GM18508 (cell line): ENCODE measurements at regions not wholly inside any gene's neighbourhood (a gene's known extent, or its start where the extent isn't known, plus 50 kb on each side); places are given as distances from the start of the nearest gene placed in this dataset.
"Not testable (repeated sequence)": the region's sequence is repeated elsewhere in the genome, so short reads cannot be mapped to it uniquely, and the experiment has no call there.

Experiments used
- ATAC-seq: cut with Tn5 transposase; IDR thresholded peaks from one replicate; pipeline ENCODE4 v1.9.1; 2021; ENCODE audit warnings: moderate number of reproducible peaks; ENCODE audit not compliant: insufficient read depth, unreplicated experiment

DNA sequence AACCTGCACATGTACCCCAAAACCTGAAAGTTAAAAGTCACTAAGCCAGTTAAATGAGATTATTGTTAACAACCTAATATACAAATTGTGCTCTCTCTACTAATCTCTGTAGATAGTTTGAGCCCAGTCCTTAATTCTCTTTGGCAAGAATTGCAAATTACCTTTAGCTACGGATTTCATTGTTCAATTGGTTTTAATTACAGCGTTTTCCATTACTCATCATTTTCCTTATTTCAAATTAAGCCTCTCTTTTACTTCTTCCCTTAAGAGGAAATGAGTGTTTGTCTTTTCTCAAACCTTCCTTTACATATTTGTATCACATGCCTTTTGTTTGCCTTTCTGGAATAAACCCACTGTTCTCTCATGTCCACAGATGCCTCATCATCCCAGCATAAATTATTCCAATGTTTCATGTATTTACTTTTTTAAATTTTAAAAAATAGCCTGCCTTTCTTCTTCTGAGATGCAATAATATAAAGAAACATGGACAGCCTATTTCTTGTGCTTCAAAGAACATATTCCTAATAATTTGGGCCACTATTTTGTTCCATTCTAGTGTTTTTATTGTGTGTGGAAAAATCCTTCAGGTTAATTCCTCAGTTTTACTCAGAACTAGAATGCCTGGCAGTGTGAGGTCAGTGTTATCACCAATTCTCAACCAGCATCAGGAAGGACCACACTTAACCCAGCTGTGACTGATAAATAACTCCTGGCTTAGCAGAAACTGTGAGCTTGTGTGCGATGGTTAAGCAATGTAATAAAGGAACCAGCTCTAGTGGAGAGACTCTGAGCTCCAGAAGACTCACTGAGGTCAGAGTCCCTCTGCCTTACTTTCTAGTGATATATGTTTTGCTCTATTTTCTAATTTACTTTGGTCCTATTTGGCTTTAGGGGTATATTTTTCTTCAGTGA lies 600.5 kb downstream of the LTN1 start:
- ATAC-seq: no peak

DNA sequence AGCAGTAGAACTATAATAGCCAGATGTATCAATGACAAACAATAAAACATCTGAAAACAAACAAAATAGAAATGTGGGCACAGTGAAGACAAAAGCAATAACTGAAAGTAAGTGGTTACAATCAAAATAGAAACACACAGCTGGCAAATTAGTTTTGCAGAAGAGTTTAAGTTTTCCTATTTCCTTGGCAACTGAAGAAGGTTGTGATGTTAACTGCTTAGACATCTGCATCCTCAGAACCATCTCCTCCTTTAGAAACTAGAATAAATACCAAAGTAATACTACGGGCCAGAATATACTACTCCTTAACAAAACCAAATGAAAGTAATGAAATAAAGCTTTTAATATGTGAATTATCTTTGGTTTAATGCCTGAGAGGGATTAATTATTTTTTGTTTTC lies 605.5 kb downstream of the LTN1 start:
- no peak for ATAC-seq

DNA sequence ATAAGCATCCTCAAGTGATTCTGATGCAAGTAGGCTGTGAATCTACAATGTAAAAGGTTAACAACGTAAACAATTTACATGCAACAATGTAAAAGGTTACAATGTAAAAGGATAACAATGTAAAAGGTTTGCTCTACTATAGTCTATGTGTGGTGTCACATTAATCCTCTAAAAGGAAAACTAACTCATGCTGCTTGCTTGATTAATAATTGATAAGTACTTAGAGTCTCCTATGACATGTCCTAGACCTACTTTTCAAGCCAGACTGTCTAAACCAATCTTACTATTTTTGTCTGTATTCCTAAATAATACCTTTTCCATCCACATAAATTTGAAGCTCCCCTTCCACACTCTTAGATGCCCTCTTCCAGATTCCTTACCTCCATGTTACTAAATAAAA lies 606.8 kb downstream of the LTN1 start:
- no peak for ATAC-seq

DNA sequence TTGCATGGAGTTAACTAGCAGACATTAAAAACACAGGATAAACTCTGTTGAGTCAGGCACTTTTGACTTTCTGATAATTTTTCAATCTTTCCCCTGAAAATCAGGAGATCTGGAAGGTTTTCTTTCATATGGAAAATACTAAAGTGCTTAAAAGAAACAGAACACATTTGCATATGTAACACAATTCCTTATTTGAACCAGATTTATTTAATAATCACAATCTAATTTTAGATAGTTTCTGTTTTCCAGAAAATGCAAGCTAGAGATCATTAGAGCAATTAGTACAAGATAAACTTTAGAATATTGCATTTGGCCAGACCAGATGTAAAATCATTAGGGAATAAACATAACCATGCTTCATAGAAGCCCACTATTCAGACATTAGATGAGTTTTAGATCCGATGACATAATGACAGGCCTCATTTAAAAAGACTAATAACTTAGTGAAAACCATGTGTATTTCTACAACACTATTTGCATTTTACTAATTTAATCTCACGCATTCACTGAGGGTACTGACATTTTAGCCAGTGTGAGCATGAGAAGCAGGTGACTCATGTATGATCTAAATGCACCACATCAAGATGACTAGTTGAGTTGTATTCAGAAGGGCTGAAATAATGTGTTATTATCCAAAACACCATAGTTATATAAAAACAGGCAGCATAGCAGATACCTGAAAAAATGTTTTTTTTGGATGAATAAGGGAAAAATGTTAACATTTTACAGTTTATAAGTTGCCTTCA lies 611.5 kb downstream of the LTN1 start:
- ATAC-seq: not testable (repeated sequence)

DNA sequence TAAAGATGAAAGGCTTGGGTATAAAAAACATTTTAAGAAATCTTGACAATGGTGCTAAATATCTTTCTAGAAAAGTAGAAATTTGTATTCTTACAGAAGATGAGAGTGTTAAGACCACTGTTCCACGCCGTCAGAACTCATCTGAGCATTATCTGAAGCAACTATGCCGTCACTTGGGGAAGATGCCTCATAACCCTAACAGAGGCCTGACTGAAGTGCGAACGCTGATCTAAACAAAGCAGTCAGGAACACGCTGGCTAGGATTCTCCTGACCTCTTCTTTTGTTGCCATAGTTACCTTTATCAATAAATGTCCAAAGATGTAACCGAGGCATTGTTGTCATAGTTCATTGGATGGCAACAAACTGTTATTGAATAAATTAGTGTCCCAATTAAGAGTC lies 612.4 kb downstream of the LTN1 start:
- ATAC-seq: no peak

DNA sequence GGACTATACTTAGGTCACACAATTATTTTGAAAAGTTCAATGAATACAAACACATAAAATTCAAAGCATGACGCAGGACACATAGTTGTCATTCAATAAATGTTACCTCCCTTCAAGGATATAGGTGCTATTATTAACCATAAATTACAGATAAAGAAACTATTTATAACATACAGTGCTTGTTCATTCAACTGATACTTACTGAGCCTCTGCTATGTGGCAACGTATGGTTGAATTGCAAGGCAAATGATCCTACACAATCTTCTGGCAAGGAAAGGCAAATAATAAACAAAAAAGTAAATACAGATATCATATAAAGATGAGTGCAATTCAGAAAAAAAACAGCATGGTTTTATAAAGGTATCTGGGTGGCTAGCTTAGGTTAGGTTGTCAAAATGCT lies 614.7 kb downstream of the LTN1 start:
- ATAC-seq: no peak

DNA sequence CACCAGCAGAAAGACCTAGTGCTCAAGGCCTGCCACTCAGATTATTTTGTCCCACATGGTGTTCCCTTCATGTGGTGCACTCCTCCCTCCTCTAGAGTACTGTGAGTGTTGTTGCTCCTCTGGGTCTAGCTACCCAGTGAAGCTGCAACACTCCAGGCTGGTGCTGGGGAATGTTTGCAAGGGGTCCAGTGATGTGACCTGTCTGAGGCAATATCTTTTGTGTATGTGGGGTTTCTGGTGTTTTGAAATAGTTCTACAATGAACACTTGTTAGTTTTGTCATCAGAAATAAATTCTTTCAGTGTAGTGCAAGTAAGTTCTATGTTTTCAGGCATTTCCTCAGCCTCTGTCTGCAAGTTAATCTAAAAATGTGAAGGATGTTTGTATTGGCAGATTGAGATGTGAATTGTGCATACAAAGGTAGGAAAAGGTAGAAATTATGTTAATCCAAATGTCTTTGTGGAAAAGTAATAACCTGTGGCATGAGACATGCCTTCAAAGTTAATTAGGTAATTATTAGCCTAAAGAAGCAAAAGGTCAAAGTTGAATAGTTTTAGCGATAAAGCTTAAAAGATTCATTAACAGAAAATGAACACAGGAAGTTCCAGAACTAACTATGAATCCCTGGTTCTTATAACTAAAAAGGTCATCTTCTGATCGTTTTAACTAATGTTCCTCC lies 616.8 kb downstream of the LTN1 start:
- ATAC-seq: no peak

DNA sequence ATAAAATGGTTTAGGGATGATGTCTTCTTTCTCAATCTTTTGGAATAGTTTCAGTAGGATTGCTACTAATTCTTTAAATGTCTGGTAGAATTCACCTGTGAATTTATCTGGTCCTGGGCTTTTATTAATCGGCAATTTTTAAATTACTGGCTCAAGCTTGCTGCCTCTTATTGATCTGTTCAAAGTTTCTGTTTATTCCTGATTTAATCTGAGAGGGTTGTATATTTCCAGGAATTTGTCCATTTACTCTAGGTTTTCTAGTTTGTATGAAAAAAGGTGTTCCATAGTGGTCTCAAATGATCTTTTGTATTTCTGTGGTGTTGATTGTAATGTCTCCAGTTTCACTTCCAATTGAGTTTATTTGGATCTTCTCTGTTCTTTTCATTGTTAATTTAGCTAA lies 617.8 kb downstream of the LTN1 start:
- ATAC-seq: no peak

DNA sequence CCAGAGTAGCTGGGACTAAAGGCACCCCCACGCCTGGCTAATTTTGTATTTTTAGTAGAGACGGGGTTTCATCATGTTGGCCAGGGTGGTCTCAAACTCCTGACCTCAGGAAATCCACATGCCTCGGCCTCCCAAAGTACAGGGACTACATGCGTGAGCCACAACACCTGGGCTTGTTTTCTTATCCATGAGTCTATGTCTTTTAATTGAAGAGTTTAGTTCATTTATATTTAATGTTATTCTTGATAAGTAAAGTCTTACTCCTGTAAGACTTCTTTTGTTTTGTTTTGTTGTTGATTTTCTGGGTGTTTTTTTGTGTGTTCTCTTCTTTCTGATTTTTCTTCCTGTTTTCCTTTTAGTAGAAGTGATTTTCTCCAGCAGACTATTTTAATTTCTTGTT lies 621.0 kb downstream of the LTN1 start:
- ATAC-seq: no peak

DNA sequence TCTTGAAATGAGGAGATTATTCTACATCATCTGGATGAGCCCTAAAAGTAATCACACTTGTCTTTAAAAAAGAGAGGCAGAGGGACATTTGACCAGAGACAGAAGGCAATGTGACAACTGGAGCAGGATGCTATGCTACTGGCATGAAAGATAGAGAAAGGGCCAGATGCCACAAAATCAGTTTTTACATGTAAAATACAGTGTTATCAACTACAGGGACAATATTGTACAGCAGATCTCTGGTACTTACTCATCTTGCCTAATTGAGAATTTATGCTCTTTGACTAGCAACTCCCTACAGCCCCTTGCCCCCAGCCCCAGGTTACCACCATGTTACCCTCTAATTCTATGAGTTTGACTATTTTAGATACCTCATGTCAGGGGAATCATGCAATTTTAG lies 633.4 kb downstream of the LTN1 start:
- no peak for ATAC-seq

DNA sequence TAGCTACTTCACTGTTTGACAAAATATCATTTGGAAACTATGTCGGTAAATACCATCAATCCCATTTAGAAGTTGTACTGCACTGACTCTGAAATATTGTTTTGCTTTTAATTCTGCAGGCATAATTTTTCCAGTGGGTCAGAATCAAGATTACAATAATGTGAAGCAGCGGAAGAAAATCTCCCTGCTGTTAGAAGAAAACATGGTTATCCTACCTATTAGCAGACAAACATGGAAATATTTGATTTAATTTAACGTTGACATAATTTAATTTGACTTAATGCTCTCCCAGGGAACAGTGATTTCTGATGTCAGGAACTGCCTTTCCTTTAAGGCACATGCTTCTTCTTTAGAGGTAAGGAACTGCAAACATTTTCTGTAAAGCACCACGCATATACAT lies 634.0 kb downstream of the LTN1 start:
- no peak for ATAC-seq

DNA sequence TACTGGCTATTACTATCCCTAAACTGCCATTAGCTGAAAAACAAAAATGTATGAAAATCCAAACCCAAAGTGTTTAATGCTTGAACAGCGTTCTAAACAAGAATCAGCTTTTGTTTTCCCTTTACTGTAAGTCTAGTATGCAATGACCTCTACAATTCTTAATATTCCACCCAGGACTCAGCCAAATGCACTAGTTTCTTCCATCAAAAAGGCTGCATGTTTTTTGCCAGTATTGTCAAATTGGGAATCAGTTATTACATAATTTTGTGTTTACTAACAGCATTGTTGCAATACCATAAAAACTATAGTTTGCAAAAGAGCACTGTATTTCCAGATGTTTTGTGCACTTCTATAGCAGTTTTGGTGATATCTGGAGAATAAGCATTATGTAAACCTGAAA lies 634.5 kb downstream of the LTN1 start:
- ATAC-seq: no peak

DNA sequence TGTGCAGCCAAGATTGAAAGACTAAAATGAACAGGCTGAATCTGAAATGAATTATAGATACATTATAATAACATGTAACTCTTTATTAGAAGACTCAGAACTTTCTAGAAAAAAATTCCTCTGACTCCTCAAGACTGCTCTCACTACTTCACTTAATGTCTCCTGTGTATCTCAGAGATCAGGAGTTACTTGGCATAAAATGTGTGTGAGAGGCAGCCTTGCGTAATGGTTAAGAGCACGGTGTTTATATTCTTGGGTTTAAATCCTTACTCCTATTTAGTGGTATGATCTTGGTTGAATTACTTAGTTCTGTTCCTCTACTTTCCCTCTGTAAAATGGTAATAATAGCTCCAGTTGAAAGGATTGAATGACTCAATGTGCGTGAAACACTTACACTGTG lies 634.9 kb downstream of the LTN1 start:
- no peak for ATAC-seq

DNA sequence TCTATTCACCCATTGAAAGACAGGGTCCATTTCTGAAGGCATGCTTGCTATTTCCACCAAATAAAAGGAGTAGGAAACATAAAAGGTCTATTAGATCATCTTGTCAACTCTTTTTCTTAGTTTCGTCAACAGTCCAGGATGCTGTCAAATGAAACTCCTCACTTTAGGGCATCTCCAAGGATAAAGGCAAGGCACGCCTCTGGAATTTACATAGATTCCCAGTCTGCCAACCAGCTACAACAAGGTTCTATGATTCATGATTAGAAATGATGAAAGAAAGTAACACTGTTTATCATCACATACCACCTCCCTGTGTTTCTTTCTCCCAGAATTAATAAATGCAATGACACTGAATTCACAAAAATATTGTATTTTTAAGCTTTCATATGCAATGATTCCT lies 636.3 kb downstream of the LTN1 start:
- no peak for ATAC-seq

DNA sequence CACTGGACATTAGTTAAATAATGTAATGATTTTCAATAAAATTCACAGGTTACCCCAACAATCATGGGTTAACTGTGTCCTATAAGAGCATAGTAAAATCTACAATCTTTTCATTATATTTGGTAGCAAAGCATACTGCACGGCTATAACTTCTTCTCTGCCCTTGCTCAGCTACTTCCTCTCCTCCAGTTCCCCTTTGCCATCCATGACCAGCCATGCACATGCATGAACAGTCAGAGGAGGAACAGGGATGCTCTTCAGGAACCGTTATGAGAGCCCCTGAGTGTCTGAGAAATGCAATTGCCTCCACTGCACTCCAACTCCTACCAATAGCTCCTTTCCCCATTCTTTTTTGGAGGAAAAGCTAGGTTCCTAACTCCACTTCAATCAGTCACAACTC lies 646.7 kb downstream of the LTN1 start:
- no peak for ATAC-seq

DNA sequence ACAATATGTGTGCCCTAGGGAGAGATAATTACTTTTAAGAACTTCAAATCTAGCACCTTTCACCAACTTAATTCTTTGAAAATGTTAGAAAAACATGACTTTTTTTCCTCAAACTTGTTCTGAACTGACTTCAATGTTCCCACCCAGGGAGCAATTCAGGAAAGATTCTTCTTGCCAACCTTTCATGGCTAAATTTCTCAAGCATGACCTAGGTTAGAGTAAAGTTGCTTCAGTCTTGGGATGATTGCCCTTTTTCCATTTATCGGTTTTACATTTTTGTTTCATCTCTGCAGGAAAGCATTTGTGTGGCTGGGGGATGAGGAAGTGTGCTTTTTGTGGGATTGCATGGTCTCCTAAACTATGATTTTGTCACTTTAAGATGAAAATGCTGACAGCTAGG lies 647.7 kb downstream of the LTN1 start:
- ATAC-seq: no peak

DNA sequence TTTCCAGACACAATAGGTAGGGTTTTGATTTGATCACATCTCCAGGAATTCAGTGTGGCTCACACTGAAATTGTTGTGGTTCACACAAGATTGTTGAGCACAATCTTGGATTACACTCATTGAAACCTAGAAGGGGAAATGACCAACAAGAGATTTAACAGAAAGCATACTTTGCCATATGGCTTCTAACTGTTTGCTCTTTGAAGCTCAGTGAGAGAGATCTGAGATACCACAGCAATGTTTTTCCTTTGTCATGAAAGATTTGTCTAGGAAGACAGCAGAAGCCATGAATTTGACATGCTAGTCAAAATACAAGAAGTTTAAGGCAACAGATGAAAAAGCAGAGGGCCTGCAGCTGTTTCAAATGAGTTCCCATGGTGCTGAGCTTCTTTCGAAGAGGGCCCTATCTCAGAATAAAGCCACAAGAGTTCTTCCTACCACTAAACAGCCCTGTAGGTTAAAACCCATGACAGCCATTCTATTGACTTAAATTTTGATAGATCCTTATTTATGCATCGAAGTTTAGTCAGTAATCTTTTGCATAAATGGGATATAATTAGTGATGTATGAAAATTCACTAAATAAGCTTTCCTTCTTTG lies 650.4 kb downstream of the LTN1 start:
- ATAC-seq: no peak

DNA sequence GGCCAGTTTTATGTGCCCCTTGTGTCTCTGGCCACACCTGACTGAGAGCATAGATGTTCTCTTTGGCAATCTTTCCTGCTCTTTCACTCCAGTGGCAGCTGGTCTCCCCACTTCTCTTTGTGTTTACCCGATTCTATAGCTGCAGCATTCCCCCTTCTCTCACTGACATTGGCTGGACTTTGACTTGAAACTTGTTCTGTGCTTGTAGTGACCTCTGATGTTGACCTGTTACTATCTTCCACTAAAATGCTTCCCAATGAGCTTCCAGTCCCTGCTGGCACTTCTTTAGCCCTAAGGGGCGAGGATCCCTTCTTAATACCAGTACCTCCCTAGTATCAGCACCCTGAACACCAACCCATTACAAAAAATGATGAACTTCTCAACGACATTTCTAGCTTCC lies 653.3 kb downstream of the LTN1 start:
- no peak for ATAC-seq

DNA sequence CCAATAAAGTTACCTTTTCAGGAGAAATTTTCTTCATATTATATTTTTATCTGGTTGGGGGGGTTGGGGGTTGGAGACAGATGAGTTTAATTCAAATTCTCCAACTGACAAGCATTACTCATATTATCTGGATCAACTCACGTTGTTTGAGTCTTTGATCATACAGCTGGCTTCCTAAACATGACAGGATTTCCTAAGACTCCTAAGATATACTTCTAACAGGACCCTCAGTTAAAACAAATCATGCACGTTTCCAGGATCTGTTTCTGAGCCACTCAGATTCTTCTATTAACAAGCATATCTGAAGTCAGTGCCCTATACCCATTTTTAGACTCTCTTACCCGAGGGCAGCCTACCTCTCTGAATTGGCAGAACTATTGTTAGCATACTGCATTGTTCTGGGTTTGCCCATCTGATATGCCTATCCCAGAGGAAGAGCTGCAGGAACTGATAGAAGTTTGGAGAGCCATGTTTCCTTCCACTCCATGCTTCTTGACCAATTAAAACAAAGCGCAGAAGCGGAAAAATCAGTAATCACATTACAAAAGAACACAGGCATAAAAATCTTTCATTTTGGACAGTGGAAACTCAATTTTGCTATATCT lies 653.9 kb downstream of the LTN1 start:
- ATAC-seq: no peak

DNA sequence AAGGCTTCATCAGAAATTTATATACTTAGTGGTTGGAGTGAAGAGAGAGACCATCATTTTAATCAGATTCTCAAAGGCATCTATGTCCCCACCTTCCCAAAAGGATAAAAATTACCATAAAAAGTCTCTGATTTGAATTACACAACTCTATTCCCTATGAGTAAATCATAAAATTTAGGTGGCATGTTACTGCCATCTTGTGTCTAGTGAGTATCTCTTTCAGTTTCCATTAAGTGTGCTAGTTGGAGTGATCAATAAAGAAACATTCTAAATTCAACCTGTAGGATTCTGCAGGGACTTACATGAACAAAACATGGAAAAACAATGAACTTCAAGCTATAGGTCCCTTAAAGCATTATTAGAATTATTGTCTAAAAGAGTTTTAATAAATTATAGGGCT lies 655.4 kb downstream of the LTN1 start:
- ATAC-seq: no peak
